ENCODE measurements at regions not wholly inside any gene's neighbourhood (a gene's known extent, or its start where the extent isn't known, plus 50 kb on each side); places are given as distances from the start of the nearest gene placed in this dataset.

DNA sequence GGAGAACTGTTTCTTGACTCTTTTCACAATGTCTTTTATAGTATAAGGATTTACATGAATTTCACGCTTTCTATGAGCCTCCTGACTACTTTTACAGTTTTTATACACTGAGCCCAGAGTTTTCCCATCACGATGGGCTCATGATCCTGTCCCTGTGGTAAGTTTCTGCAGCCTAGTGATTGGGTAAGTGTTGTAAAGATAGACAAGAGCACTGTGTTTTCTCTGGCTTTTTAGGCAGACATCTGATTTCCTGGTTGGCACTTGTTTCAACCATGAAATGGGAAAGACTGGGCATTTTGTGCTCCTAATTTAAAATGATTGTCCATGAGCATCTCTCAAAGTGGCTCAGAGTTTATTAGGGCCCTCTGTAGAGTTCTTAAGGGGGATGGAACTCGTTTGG lies 299.0 kb downstream of the FAT3 start:
- TF ChIP-seq, protein P1, sequence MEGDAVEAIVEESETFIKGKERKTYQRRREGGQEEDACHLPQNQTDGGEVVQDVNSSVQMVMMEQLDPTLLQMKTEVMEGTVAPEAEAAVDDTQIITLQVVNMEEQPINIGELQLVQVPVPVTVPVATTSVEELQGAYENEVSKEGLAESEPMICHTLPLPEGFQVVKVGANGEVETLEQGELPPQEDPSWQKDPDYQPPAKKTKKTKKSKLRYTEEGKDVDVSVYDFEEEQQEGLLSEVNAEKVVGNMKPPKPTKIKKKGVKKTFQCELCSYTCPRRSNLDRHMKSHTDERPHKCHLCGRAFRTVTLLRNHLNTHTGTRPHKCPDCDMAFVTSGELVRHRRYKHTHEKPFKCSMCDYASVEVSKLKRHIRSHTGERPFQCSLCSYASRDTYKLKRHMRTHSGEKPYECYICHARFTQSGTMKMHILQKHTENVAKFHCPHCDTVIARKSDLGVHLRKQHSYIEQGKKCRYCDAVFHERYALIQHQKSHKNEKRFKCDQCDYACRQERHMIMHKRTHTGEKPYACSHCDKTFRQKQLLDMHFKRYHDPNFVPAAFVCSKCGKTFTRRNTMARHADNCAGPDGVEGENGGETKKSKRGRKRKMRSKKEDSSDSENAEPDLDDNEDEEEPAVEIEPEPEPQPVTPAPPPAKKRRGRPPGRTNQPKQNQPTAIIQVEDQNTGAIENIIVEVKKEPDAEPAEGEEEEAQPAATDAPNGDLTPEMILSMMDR (IDR thresholded peaks at IDR 0.05) = no peak
- TF ChIP-seq EZH2 (IDR thresholded peaks at IDR 0.05) (no peak), EZH2phosphoT487 (IDR thresholded peaks at IDR 0.05) (no peak)
